ENCODE measurements at regions not wholly inside any gene's neighbourhood (a gene's known extent, or its start where the extent isn't known, plus 50 kb on each side); places are given as distances from the start of the nearest gene placed in this dataset.

DNA sequence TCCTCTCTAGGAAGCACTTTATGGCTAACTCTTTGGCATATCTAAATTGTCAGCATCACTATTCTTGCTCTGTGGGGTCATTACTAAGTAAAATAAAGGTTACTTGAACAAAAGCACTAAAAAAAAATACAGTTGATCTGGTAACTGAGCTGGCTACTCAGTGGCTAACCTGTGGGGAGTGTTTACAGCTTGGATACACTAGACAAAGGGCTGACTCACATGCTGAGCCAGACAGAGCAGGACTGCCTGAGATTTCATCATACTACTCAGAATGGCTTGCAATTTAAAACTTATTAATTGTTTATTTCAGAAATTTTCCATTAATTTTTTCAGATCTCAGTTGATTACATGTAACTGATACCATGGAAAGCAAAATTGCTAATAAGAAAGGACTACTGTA, 1690.4 kb upstream of the SLC39A10 start:
- TF ChIP-seq TAF1 (IDR thresholded peaks at IDR 0.05; ENCODE audit: low read depth) (no peak), CEBPB (IDR thresholded peaks at IDR 0.05) (peak; percentile 70)

DNA sequence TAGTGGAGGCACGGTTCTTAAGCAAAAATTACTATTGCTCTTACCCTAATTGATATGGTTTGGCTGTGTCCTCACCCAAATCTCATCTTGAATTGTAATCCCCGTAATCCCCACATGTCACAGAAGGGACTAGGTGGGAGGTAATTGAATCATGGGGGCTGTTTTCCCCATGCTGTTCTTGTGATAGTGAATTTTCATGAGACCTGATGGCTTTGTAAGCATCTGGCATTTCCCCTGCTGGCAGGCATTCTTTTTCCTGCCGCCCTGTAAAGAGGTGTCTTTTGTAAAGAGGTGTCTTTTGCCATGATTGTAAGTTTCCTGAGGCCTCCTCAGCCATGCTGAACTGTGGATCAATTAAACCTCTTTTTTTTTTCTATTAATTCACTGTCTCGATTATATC, 1691.8 kb upstream of the SLC39A10 start:
- TF ChIP-seq RAD21 (IDR thresholded peaks at IDR 0.05; ENCODE audit: low read depth) (no peak), TCF12 (IDR thresholded peaks at IDR 0.05; ENCODE audit: low read depth) (no peak), CEBPB (IDR thresholded peaks at IDR 0.05) (no peak), NFIC (IDR thresholded peaks at IDR 0.05) (no peak), EP300 (IDR thresholded peaks at IDR 0.05; ENCODE audit: borderline replicate concordance) (no peak), YY1 (IDR thresholded peaks at IDR 0.05; ENCODE audit: low read depth) (no peak), EGR1 (IDR thresholded peaks at IDR 0.05) (no peak), TEAD4 (IDR thresholded peaks at IDR 0.05) (no peak), CREB1 (IDR thresholded peaks at IDR 0.05; ENCODE audit: low read depth) (no peak), TAF1 (IDR thresholded peaks at IDR 0.05; ENCODE audit: low read depth) (no peak), FOXM1 (IDR thresholded peaks at IDR 0.05; ENCODE audit: borderline replicate concordance, low read depth) (no peak), ZBTB7A (IDR thresholded peaks at IDR 0.05; ENCODE audit: low read depth) (no peak)
- TF ChIP-seq, protein P1, sequence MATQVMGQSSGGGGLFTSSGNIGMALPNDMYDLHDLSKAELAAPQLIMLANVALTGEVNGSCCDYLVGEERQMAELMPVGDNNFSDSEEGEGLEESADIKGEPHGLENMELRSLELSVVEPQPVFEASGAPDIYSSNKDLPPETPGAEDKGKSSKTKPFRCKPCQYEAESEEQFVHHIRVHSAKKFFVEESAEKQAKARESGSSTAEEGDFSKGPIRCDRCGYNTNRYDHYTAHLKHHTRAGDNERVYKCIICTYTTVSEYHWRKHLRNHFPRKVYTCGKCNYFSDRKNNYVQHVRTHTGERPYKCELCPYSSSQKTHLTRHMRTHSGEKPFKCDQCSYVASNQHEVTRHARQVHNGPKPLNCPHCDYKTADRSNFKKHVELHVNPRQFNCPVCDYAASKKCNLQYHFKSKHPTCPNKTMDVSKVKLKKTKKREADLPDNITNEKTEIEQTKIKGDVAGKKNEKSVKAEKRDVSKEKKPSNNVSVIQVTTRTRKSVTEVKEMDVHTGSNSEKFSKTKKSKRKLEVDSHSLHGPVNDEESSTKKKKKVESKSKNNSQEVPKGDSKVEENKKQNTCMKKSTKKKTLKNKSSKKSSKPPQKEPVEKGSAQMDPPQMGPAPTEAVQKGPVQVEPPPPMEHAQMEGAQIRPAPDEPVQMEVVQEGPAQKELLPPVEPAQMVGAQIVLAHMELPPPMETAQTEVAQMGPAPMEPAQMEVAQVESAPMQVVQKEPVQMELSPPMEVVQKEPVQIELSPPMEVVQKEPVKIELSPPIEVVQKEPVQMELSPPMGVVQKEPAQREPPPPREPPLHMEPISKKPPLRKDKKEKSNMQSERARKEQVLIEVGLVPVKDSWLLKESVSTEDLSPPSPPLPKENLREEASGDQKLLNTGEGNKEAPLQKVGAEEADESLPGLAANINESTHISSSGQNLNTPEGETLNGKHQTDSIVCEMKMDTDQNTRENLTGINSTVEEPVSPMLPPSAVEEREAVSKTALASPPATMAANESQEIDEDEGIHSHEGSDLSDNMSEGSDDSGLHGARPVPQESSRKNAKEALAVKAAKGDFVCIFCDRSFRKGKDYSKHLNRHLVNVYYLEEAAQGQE (IDR thresholded peaks at IDR 0.05; ENCODE audit: low read depth), result no peak
- TF ChIP-seq, protein P2, sequence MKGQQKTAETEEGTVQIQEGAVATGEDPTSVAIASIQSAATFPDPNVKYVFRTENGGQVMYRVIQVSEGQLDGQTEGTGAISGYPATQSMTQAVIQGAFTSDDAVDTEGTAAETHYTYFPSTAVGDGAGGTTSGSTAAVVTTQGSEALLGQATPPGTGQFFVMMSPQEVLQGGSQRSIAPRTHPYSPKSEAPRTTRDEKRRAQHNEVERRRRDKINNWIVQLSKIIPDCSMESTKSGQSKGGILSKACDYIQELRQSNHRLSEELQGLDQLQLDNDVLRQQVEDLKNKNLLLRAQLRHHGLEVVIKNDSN (IDR thresholded peaks at IDR 0.05), result no peak
- TF ChIP-seq, protein P3, sequence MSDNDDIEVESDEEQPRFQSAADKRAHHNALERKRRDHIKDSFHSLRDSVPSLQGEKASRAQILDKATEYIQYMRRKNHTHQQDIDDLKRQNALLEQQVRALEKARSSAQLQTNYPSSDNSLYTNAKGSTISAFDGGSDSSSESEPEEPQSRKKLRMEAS (IDR thresholded peaks at IDR 0.05), result no peak

DNA sequence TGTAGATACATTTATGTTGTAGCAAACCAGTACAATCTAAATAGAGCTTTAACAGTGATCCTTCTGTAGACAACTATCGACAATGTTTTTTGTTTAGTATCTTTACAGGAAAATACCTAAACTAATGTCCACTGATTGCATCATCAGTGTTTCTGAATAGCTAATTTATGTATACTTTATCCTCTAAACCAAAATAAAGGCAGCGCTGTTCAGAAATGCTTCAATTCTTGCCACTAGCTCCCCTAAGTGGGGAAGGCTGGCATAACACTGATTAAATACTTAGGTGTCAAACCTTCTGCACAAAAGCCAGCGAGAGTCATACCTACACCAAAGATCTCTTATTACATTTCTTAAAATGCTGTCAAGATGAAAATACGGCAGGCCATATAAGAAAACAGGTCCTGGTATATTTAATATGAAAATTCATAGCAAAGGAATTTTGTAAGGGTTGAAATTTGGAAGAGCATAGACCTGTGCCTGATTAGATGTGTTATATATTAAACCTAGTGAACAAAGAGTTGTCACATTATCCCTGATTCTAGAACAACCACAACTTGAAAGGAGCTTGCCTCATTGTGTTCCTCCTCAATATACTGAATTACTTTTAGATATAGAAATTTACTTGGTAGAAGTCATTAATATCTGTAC, 1693.4 kb upstream of the SLC39A10 start:
- TF ChIP-seq RAD21 (IDR thresholded peaks at IDR 0.05; ENCODE audit: low read depth) (peak; percentile 78), ZBTB7A (IDR thresholded peaks at IDR 0.05; ENCODE audit: low read depth) (no peak)

DNA sequence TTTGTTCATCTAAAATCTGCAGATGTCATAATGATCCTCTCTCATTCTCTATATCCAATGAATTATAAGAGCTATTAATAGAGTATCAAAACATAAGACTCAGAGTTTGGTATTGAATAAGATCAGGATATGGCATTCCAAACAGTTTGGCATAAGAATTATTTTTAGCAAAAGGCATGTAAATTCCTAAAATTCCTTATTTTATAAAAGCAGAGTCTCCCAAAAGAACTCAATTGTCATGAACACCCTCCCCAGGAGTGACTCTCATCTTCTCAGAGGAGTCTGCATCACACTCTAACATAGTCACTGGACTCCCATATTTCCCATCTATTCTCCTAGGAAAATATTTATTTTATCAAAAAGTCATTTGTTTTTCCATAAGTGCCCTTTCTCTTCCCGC, 1710.2 kb upstream of the SLC39A10 start:
- no peak for TF ChIP-seq ZBTB7A (IDR thresholded peaks at IDR 0.05; ENCODE audit: low read depth)
- no peak for TF ChIP-seq NFIC (IDR thresholded peaks at IDR 0.05)
- TF ChIP-seq, protein P2 (IDR thresholded peaks at IDR 0.05), result no peak
- TF ChIP-seq EP300 (IDR thresholded peaks at IDR 0.05; ENCODE audit: borderline replicate concordance), result no peak
- TF ChIP-seq FOXM1 (IDR thresholded peaks at IDR 0.05; ENCODE audit: borderline replicate concordance, low read depth), result no peak
- no peak for TF ChIP-seq RAD21 (IDR thresholded peaks at IDR 0.05; ENCODE audit: low read depth)
- no peak for TF ChIP-seq YY1 (IDR thresholded peaks at IDR 0.05; ENCODE audit: low read depth)
- no peak for TF ChIP-seq TAF1 (IDR thresholded peaks at IDR 0.05; ENCODE audit: low read depth)
- TF ChIP-seq, protein P1 (IDR thresholded peaks at IDR 0.05; ENCODE audit: low read depth), result no peak
- TF ChIP-seq TEAD4 (IDR thresholded peaks at IDR 0.05), result no peak
- TF ChIP-seq, protein P3 (IDR thresholded peaks at IDR 0.05), result no peak
- no peak for TF ChIP-seq CEBPB (IDR thresholded peaks at IDR 0.05)
- TF ChIP-seq TCF12 (IDR thresholded peaks at IDR 0.05; ENCODE audit: low read depth), result no peak
- no peak for TF ChIP-seq EGR1 (IDR thresholded peaks at IDR 0.05)
- TF ChIP-seq CREB1 (IDR thresholded peaks at IDR 0.05; ENCODE audit: low read depth), result no peak

DNA sequence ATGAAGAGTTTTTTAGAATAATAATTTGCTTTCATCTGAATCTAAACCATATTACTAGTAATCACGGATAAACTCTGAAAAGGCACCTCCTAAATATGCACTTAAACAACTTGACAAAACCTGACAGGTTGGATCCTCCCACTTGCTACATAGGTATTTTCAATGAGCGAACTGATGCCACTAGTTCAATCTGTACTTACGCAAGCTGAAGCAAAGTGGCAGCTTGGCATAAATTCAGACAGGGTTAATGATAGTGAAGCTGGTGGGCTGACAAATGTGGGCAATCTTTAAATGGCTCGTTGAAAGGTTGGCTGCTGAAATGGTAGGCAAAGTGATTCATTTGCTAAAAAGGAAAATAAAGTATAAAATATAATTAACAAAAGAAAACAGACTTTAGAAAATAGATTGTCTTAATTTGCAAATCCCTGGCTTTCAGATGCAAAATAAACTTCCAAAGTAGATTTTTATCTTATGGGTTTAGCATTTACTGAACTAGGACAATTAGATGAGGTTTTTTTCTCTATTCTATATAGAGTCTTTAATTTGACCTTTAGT, 1713.5 kb upstream of the SLC39A10 start:
- no peak for TF ChIP-seq TCF12 (IDR thresholded peaks at IDR 0.05; ENCODE audit: low read depth)
- TF ChIP-seq FOXM1 (IDR thresholded peaks at IDR 0.05; ENCODE audit: borderline replicate concordance, low read depth), result no peak
- TF ChIP-seq YY1 (IDR thresholded peaks at IDR 0.05; ENCODE audit: low read depth), result no peak
- TF ChIP-seq TEAD4 (IDR thresholded peaks at IDR 0.05), result no peak
- no peak for TF ChIP-seq TAF1 (IDR thresholded peaks at IDR 0.05; ENCODE audit: low read depth)
- no peak for TF ChIP-seq NFIC (IDR thresholded peaks at IDR 0.05)
- no peak for TF ChIP-seq EGR1 (IDR thresholded peaks at IDR 0.05)
- TF ChIP-seq, protein P3 (IDR thresholded peaks at IDR 0.05), result no peak
- no peak for TF ChIP-seq ZBTB7A (IDR thresholded peaks at IDR 0.05; ENCODE audit: low read depth)
- TF ChIP-seq, protein P2 (IDR thresholded peaks at IDR 0.05), result no peak
